Hepatocyte (in vitro differentiated cells): ENCODE measurements at regions not wholly inside any gene's neighbourhood (a gene's known extent, or its start where the extent isn't known, plus 50 kb on each side); places are given as distances from the start of the nearest gene placed in this dataset.

Experiments
- DNase-seq: peaks from one replicate; pipeline ENCODE4 v3.0.0-alpha.2; 2016; ENCODE audit warnings: low spot score
- H2AFZ ChIP-seq: fragments of 200-600 bp; sonication (generic); 2 replicates; pipeline ENCODE4 v1.6.0; 2016; ENCODE audit warnings: antibody characterized with exemption, mild to moderate bottlenecking
- H3K27ac ChIP-seq: fragments of 200-600 bp; sonication (generic); 2 replicates; pipeline ENCODE4 v1.5.1; 2016; ENCODE audit warnings: mild to moderate bottlenecking
- H3K27me3 ChIP-seq: fragments of 200-600 bp; sonication (generic); 2 replicates; pipeline ENCODE4 v1.6.1; 2016
- H3K36me3 ChIP-seq: fragments of 200-600 bp; sonication (generic); replicated peaks from 2 replicates; pipeline ENCODE4 v1.5.1; 2016; ENCODE audit warnings: low read depth; ENCODE audit not compliant: insufficient read depth
- H3K4me1 ChIP-seq: fragments of 200-600 bp; sonication (generic); 2 replicates; pipeline ENCODE4 v1.5.1; 2016; ENCODE audit warnings: mild to moderate bottlenecking, moderate library complexity; ENCODE audit not compliant: insufficient read depth
- H3K4me2 ChIP-seq: fragments of 200-600 bp; sonication (generic); 2 replicates; pipeline ENCODE4 v1.6.0; 2016
- H3K4me3 ChIP-seq: fragments of 200-600 bp; sonication (generic); 2 replicates; pipeline ENCODE4 v1.5.1; 2016; ENCODE audit warnings: mild to moderate bottlenecking
- H3K79me2 ChIP-seq: fragments of 200-600 bp; sonication (generic); 2 replicates; pipeline ENCODE4 v1.6.0; 2017; ENCODE audit warnings: mild to moderate bottlenecking
- H3K9me2 ChIP-seq: fragments of 200-600 bp; sonication (generic); replicated peaks from 2 replicates; pipeline ENCODE4 v1.6.0; 2017; ENCODE audit warnings: mild to moderate bottlenecking; ENCODE audit not compliant: insufficient read depth
- H3K9me3 ChIP-seq: fragments of 200-600 bp; sonication (generic); 2 replicates; pipeline ENCODE4 v1.5.1; 2016; ENCODE audit warnings: low read depth, mild to moderate bottlenecking
- H4K20me1 ChIP-seq: fragments of 200-600 bp; sonication (generic); 2 replicates; pipeline ENCODE4 v1.6.0; 2016; ENCODE audit warnings: mild to moderate bottlenecking; ENCODE audit not compliant: insufficient read depth, poor library complexity, severe bottlenecking
- CTCF ChIP-seq: fragments of 200-600 bp; sonication (generic); IDR thresholded peaks from 2 replicates; pipeline ENCODE4 v1.5.1; 2016; ENCODE audit warnings: antibody characterized with exemption, mild to moderate bottlenecking; ENCODE audit not compliant: poor library complexity
- EZH2 ChIP-seq: fragments of 200-600 bp; sonication (generic); IDR thresholded peaks from 2 replicates; pipeline ENCODE4 v1.6.1; 2016; ENCODE audit warnings: antibody characterized with exemption, mild to moderate bottlenecking, borderline replicate concordance
- EZH2phosphoT487 ChIP-seq: fragments of 200-600 bp; sonication (generic); IDR thresholded peaks from one replicate; pipeline ENCODE4 v1.6.1; 2018; ENCODE audit warnings: antibody characterized with exemption, mild to moderate bottlenecking, low read depth, moderate library complexity; ENCODE audit not compliant: unreplicated experiment, severe bottlenecking
- WGBS: methylation state at CpG from one replicate; pipeline ENCODE4 v1.1.6; 2016; ENCODE audit warnings: low lambda C conversion rate; ENCODE audit errors: missing lambda C conversion rate; 5-methylcytosine and 5-hydroxymethylcytosine counted together

- no peaks in the 10 kb centered on the region for H4K20me1 ChIP-seq
- no peak overlapping the region for H3K27ac ChIP-seq
- H3K9me2 ChIP-seq, result no peaks in the 10 kb centered on the region
- TF ChIP-seq EZH2 (no peak), EZH2phosphoT487 (no peak), CTCF (no peak)
- no peaks in the 10 kb centered on the region for H3K79me2 ChIP-seq
- no peak overlapping the region for H3K4me2 ChIP-seq
- no peaks in the 10 kb centered on the region for H3K36me3 ChIP-seq
- no peak overlapping the region for H3K4me3 ChIP-seq
- H3K9me3 ChIP-seq, result no peaks in the 10 kb centered on the region
- H2AFZ ChIP-seq, result no peak overlapping the region
- no peaks in the 10 kb centered on the region for H3K4me1 ChIP-seq
- no peak for DNase-seq
- H3K27me3 ChIP-seq, result no peaks in the 10 kb centered on the region
- WGBS, result 85% methylated on average over 1 of the region's 1 CpG
Observed at GRCh38 chr4:180253419-180253818, 1989.8 kb upstream of the TENM3 start.

GRCh38 chr4:180261346-180261745 is 1981.9 kb upstream of the TENM3 start:
- Histone ChIP-seq H3K4me2 (no peak overlapping the region), H2AFZ (no peak overlapping the region), H3K36me3 (no peaks in the 10 kb centered on the region), H3K27me3 (no peaks in the 10 kb centered on the region), H3K4me3 (no peak overlapping the region), H3K9me2 (no peaks in the 10 kb centered on the region), H3K4me1 (no peaks in the 10 kb centered on the region), H3K79me2 (no peaks in the 10 kb centered on the region), H3K27ac (no peak overlapping the region), H4K20me1 (no peaks in the 10 kb centered on the region), H3K9me3 (no peaks in the 10 kb centered on the region)
- WGBS, result 50% methylated on average over 2 of the region's 2 CpGs
- TF ChIP-seq EZH2, result no peak
- TF ChIP-seq CTCF, result no peak
- TF ChIP-seq EZH2phosphoT487, result no peak
- no peak for DNase-seq

GRCh38 chr4:180280076-180280475 is 1963.1 kb upstream of the TENM3 start:
- Histone ChIP-seq H4K20me1 (no peaks in the 10 kb centered on the region), H3K9me3 (no peaks in the 10 kb centered on the region), H3K36me3 (no peaks in the 10 kb centered on the region), H3K27ac (no peak overlapping the region), H3K4me1 (no peaks in the 10 kb centered on the region), H3K79me2 (no peaks in the 10 kb centered on the region), H3K4me2 (no peak overlapping the region), H3K27me3 (no peaks in the 10 kb centered on the region), H3K4me3 (no peak overlapping the region), H3K9me2 (no peaks in the 10 kb centered on the region), H2AFZ (no peak overlapping the region)
- TF ChIP-seq EZH2phosphoT487 (no peak), EZH2 (no peak), CTCF (no peak)
- no peak for DNase-seq
- 87% methylated on average over 3 of the region's 3 CpGs for WGBS
